ENCODE measurements at regions not wholly inside any gene's neighbourhood (a gene's known extent, or its start where the extent isn't known, plus 50 kb on each side); places are given as distances from the start of the nearest gene placed in this dataset.

DNA sequence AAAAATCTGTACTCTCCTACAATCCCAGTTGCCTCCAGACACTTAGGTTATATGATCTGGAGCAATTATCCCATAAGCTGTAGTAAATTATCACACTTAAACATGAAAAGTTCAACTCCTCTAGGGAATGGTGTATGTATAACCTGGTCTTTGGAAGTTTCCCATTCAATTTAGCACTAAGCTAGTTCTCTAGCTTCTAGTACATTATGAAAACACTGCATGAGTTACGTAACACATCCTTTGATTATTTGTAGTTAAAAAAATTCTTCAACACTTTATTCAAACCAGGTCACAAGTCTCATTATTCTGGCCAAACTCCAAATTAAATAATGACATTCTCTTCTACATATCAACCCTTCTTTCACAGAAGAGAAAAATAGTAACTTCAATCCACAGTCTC is 827.0 kb upstream of the ADAMTS5 start:
- TF ChIP-seq, protein P1, sequence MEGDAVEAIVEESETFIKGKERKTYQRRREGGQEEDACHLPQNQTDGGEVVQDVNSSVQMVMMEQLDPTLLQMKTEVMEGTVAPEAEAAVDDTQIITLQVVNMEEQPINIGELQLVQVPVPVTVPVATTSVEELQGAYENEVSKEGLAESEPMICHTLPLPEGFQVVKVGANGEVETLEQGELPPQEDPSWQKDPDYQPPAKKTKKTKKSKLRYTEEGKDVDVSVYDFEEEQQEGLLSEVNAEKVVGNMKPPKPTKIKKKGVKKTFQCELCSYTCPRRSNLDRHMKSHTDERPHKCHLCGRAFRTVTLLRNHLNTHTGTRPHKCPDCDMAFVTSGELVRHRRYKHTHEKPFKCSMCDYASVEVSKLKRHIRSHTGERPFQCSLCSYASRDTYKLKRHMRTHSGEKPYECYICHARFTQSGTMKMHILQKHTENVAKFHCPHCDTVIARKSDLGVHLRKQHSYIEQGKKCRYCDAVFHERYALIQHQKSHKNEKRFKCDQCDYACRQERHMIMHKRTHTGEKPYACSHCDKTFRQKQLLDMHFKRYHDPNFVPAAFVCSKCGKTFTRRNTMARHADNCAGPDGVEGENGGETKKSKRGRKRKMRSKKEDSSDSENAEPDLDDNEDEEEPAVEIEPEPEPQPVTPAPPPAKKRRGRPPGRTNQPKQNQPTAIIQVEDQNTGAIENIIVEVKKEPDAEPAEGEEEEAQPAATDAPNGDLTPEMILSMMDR (IDR thresholded peaks at IDR 0.05; ENCODE audit: insufficient read depth, low read depth, low read length), result no peak
- TF ChIP-seq EZH2 (IDR thresholded peaks at IDR 0.05; ENCODE audit: insufficient read depth, low read length), result no peak
